ENCODE measurements at regions not wholly inside any gene's neighbourhood (a gene's known extent, or its start where the extent isn't known, plus 50 kb on each side); places are given as distances from the start of the nearest gene placed in this dataset.

DNA sequence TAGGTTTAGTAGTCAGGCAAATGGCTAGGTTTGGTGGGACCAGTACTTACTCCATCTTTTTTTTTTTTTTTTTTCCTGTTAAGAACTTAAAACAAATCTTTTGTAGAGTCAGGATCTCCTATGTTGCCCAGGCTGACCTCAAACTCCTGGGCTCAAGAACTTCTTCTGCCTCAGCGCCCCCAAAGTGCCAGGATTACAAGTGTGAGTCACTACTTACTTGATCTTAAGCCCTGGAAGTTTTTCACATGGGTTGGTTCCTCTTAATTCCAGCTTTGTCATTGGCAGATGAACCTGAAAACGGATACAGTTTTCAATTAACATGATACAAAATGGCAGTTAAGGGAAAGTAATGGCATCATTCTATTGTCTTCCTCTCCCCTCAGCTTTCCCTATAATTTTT lies 179.4 kb upstream of the JAG1 start:
- TF ChIP-seq, protein P1, sequence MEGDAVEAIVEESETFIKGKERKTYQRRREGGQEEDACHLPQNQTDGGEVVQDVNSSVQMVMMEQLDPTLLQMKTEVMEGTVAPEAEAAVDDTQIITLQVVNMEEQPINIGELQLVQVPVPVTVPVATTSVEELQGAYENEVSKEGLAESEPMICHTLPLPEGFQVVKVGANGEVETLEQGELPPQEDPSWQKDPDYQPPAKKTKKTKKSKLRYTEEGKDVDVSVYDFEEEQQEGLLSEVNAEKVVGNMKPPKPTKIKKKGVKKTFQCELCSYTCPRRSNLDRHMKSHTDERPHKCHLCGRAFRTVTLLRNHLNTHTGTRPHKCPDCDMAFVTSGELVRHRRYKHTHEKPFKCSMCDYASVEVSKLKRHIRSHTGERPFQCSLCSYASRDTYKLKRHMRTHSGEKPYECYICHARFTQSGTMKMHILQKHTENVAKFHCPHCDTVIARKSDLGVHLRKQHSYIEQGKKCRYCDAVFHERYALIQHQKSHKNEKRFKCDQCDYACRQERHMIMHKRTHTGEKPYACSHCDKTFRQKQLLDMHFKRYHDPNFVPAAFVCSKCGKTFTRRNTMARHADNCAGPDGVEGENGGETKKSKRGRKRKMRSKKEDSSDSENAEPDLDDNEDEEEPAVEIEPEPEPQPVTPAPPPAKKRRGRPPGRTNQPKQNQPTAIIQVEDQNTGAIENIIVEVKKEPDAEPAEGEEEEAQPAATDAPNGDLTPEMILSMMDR (IDR thresholded peaks at IDR 0.05): no peak
- no peak for TF ChIP-seq POLR2A (IDR thresholded peaks at IDR 0.05)

Data from uterus (tissue), 2 donors.